Body of pancreas (tissue), 4 donors: ENCODE measurements at regions not wholly inside any gene's neighbourhood (a gene's known extent, or its start where the extent isn't known, plus 50 kb on each side); places are given as distances from the start of the nearest gene placed in this dataset.
A peak's percentile ranks its signal among the peaks of the same experiment; 100 is the strongest.

Experiments used
- ATAC-seq: fragments of 150-250 bp; one replicate; pipeline ENCODE4 v1.9.1; 2016
- DNase-seq, 4 donors: peaks; one replicate each; pipeline ENCODE4 v3.0.0-alpha.2; 2019
- H3K27ac ChIP-seq, 4 donors: fragments of 200-600 bp; sonication (generic); 1 replicate in 3 of 4; 2 replicates in 1 of 4; pipeline versions ENCODE4 v1.5.1 to v1.6.1; 2016 to 2019; ENCODE audit warnings: mild to moderate bottlenecking in 1 of 4, mixed read lengths in 1 of 4, moderate library complexity in 1 of 4
- H3K27me3 ChIP-seq, 2 donors: fragments of 200-600 bp; sonication (generic); one replicate each; pipeline ENCODE4 v1.6.0; 2016; ENCODE audit warnings: mild to moderate bottlenecking in 1 of 2
- H3K36me3 ChIP-seq, 2 donors: fragments of 200-600 bp; sonication (generic); replicated peaks in 1 of 2; 2 replicates each; pipeline ENCODE4 v1.5.1; 2016; ENCODE audit warnings: low read depth in 2 of 2; ENCODE audit not compliant: insufficient read depth in 1 of 2
- H3K4me1 ChIP-seq: fragments of 200-600 bp; sonication (generic); one replicate; pipeline ENCODE4 v1.6.0; 2016
- H3K4me3 ChIP-seq, 2 donors: fragments of 200-600 bp; sonication (generic); 1 replicate in 1 of 2; 2 replicates in 1 of 2; pipeline ENCODE4 v1.5.1; 2016 to 2019
- H3K9me3 ChIP-seq, 3 donors: fragments of 200-600 bp; sonication (generic); 1 replicate in 2 of 3; 2 replicates in 1 of 3; pipeline ENCODE4 v1.5.1; 2016
- POLR2A ChIP-seq, 3 donors: fragments of 450-650 bp; IDR thresholded peaks; one replicate each; pipeline ENCODE4 v1.6.1; 2016; ENCODE audit warnings: antibody characterized with exemption in 3 of 3, mild to moderate bottlenecking in 2 of 3
- WGBS, 2 donors: methylation state at CpG; one replicate each; pipeline ENCODE4 v1.1.5; 2017; 5-methylcytosine and 5-hydroxymethylcytosine counted together
- intact Hi-C: fragments of 100-400 bp; cut with DNase I; formaldehyde crosslinking; loops from one replicate; pipeline ENCODE4 v1.15.1; 2023
- TF ChIP-seq, protein P1 (sequence below), 7 experiments: fragments of 450-650 bp in 4 of 7; fragments of 200-600 bp in 3 of 7; sonication (generic) in 3 of 7; IDR thresholded peaks; one replicate each; pipeline ENCODE4 v1.5.1; 2016 to 2019; ENCODE audit warnings: antibody characterized with exemption in 7 of 7

DNA sequence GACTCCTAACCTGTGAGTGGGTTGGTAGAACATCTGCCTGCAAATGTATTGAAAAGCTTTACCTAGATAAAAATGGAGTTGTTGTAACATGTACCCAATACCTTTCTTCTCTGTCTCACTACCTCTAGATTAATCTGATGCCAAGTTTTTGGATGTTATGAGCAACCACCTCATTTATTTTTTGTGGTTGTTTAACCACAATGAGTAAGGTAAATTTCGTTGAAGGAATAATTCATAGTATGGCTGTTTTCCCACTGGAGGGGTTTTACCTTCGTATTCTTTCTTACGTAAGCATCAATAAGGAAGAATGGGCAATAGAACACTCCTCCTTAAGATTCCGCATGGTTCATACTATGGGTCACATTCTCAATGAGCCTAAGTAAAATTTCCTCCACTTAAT, 165.4 kb downstream of the CDH26 start:
- WGBS, 2 donors: 67 to 80% methylated on average over 4 of the region's 4 CpGs
- DNase-seq (no peak), ATAC-seq (no peak)
- Histone ChIP-seq H3K4me1 (no peaks in the 10 kb centered on the region), H3K27me3 (no peaks in the 10 kb centered on the region), H3K4me3 (no peak overlapping the region), H3K36me3 (no peaks in the 10 kb centered on the region), H3K9me3 (no peaks in the 10 kb centered on the region), H3K27ac (no peak overlapping the region)
- TF ChIP-seq POLR2A (IDR thresholded peaks at IDR 0.05): no peak
- TF ChIP-seq, protein P1, sequence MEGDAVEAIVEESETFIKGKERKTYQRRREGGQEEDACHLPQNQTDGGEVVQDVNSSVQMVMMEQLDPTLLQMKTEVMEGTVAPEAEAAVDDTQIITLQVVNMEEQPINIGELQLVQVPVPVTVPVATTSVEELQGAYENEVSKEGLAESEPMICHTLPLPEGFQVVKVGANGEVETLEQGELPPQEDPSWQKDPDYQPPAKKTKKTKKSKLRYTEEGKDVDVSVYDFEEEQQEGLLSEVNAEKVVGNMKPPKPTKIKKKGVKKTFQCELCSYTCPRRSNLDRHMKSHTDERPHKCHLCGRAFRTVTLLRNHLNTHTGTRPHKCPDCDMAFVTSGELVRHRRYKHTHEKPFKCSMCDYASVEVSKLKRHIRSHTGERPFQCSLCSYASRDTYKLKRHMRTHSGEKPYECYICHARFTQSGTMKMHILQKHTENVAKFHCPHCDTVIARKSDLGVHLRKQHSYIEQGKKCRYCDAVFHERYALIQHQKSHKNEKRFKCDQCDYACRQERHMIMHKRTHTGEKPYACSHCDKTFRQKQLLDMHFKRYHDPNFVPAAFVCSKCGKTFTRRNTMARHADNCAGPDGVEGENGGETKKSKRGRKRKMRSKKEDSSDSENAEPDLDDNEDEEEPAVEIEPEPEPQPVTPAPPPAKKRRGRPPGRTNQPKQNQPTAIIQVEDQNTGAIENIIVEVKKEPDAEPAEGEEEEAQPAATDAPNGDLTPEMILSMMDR (IDR thresholded peaks at IDR 0.05): no peak
- intact Hi-C loops: no loop called here

GRCh38 chr20:60124776-60125381, 166.7 kb downstream of the CDH26 start:
- Histone ChIP-seq H3K4me1 (no peaks in the 10 kb centered on the region), H3K36me3 (no peaks in the 10 kb centered on the region), H3K9me3 (no peaks in the 10 kb centered on the region), H3K4me3 (no peak overlapping the region), H3K27ac (no peak overlapping the region), H3K27me3 (no peaks in the 10 kb centered on the region)
- intact Hi-C loops: no loop called here
- no peak for TF ChIP-seq POLR2A (IDR thresholded peaks at IDR 0.05)
- TF ChIP-seq, protein P1 (IDR thresholded peaks at IDR 0.05): no peak
- 36 to 45% methylated on average over 3 of the region's 3 CpGs for WGBS, 2 donors
- DNase-seq (no peak), ATAC-seq (no peak)

DNA sequence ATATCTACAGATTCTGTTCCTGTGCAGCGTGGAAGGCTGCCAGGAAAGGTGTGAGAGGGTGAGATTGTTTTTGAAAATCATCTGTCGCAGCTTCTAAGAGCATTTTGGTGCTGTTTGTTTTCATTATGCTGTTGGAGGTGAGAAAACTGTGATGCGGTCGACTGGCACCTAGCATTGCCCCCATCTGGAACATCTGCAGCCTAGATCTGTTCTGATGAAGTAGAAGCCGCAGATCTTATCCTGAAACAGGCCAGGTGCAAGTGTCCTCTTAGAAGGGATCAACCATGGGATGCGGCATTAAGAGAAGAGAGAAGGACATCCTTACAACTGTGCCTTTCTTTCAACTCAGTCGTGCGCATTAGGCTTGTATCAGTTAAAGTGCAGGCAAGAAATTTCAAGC, 167.3 kb downstream of the CDH26 start:
- Histone ChIP-seq H3K4me1 (no peaks in the 10 kb centered on the region), H3K36me3 (no peaks in the 10 kb centered on the region), H3K27ac (no peak overlapping the region), H3K9me3 (no peaks in the 10 kb centered on the region), H3K27me3 (no peaks in the 10 kb centered on the region), H3K4me3 (no peak overlapping the region)
- ATAC-seq: no peak
- TF ChIP-seq, protein P1 (IDR thresholded peaks at IDR 0.05): no peak
- TF ChIP-seq POLR2A (IDR thresholded peaks at IDR 0.05): no peak
- DNase-seq: no peak
- 63 to 70% methylated on average over 8 of the region's 8 CpGs for WGBS, 2 donors
- intact Hi-C loops: no loop called here

- no peak overlapping the region for H3K27ac ChIP-seq
- DNase-seq (no peak), ATAC-seq (no peak)
- intact Hi-C loops: no loop called here
- no peaks in the 10 kb centered on the region for H3K4me1 ChIP-seq
- no peaks in the 10 kb centered on the region for H3K36me3 ChIP-seq
- no peak overlapping the region for H3K4me3 ChIP-seq
- no peaks in the 10 kb centered on the region for H3K27me3 ChIP-seq
- no peaks in the 10 kb centered on the region for H3K9me3 ChIP-seq
- 71 to 76% methylated on average over 1 of the region's 1 CpG for WGBS, 2 donors
- TF ChIP-seq, protein P1 (IDR thresholded peaks at IDR 0.05): no peak
- TF ChIP-seq POLR2A (IDR thresholded peaks at IDR 0.05): no peak
These were observed 168.8 kb downstream of the CDH26 start for GRCh38 chr20:60126975-60127374.

GRCh38 chr20:60131375-60131774, 173.2 kb downstream of the CDH26 start:
- intact Hi-C loops: no loop called here
- no peak overlapping the region for H3K27ac ChIP-seq
- no peaks in the 10 kb centered on the region for H3K36me3 ChIP-seq
- 51 to 67% methylated on average over 6 of the region's 6 CpGs for WGBS, 2 donors
- H3K9me3 ChIP-seq: no peaks in the 10 kb centered on the region
- no peaks in the 10 kb centered on the region for H3K27me3 ChIP-seq
- H3K4me1 ChIP-seq: no peaks in the 10 kb centered on the region
- ATAC-seq (no peak), DNase-seq (peak in 1 of 4 donors; percentile 24)
- TF ChIP-seq, protein P1 (IDR thresholded peaks at IDR 0.05): no peak
- no peak for TF ChIP-seq POLR2A (IDR thresholded peaks at IDR 0.05)
- no peak overlapping the region for H3K4me3 ChIP-seq
